ENCODE measurements at regions not wholly inside any gene's neighbourhood (a gene's known extent, or its start where the extent isn't known, plus 50 kb on each side); places are given as distances from the start of the nearest gene placed in this dataset.
"Not testable (repeated sequence)": the region's sequence is repeated elsewhere in the genome, so short reads cannot be mapped to it uniquely, and the experiment has no call there.

GRCh38 chr3:162719684-162720341 is 1223.2 kb downstream of the OTOL1 start:
- DNase-seq (ENCODE audit: low spot score) = no peak

- no peak for DNase-seq (ENCODE audit: low spot score)
Measured at GRCh38 chr3:162721736-162722135, 1225.1 kb downstream of the OTOL1 start.

DNA sequence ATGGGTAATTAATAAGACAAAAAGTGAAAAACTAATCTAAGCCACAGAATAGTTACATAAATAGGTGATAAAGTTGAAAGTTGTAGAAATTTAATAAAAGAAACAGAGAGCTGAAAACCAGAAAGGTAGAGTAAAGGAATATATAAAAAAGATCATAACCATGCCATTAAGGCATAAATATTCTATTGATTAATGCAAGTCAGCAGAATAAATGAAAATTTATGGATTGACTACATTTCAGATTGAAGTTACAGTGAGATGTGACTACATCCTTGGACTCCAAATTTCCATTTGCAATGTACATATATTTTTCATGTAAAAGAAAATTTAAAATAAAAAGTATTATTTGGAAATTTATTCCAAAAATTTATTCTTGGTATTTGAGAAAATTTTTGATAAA is 1225.7 kb downstream of the OTOL1 start:
- DNase-seq (ENCODE audit: low spot score) = no peak

GRCh38 chr3:162722796-162723195 is 1226.2 kb downstream of the OTOL1 start:
- not testable (repeated sequence) for DNase-seq (ENCODE audit: low spot score)

- DNase-seq (ENCODE audit: low spot score) = no peak
Measured at GRCh38 chr3:162729686-162730085, 1233.1 kb downstream of the OTOL1 start.

DNA sequence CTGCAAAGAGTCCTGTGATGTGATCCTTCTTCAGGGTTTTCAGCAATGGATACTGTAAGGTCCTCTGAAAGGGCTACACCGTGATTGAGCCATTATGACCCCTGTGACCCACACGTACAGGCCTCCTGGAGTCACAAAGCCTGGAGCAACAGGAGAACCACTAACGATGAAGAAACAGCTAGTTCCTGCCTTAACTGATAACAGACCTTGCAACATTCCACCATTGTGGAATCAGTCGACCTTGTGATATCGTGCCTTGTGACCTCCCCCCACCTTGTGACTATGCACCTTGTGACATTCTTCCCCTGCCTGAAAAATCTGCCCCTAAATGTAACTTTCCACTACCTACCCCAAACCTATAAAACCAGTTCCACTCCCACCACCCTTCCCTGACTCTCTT is 1235.4 kb downstream of the OTOL1 start:
- not testable (repeated sequence) for DNase-seq (ENCODE audit: low spot score)

- no peak for DNase-seq (ENCODE audit: low spot score)
Measured at GRCh38 chr3:162738784-162739183, 1242.2 kb downstream of the OTOL1 start.

- no peak for DNase-seq (ENCODE audit: low spot score)
Measured at GRCh38 chr3:162740941-162741596, 1244.5 kb downstream of the OTOL1 start.

DNA sequence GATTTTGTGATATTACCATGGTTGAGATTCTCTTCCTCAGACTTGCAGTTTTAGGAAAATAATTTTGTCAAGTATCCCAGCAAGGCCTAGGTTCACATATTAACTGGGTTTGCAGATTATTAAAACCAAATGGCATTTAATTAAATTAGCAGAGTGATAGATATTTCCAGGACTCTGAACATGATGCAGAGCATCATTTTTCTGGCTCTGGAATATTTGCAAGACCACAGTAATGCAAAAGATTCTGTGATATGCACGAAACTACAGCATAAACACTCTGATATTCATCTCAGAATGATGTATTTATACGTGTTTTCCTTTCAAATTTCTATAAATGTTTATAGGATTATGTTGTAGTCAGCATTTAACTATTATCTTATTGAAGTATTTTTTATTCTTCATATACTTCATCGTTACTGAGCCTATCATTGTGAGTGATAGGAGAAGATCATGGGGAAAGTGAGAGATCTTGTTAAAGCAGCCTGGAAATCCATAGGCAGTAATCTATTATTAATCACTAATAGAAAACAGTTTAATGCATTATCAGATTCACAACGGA is 1245.6 kb downstream of the OTOL1 start:
- no peak for DNase-seq (ENCODE audit: low spot score)

GRCh38 chr3:162743091-162743490 is 1246.5 kb downstream of the OTOL1 start:
- no peak for DNase-seq (ENCODE audit: low spot score)

DNA sequence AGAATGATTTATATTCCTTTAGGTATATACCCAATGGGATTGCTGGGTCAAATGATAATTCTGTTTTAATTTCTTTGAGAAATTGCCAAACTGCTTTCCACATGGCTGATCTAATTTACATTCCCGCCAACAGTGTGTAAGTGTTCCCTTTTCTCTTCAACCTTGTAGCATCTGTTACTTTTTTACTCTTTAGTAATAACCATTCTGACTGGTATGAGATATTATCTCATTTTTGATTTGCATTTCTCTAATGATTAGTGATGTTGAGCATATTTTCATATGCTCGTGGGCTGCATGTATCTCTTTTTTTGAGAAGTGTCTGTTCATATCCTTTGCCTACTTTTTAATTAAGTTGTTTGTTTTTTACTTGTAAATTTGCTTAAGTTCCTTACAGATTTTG is 1264.2 kb downstream of the OTOL1 start:
- no peak for DNase-seq (ENCODE audit: low spot score)

- DNase-seq (ENCODE audit: low spot score) = no peak
Measured at GRCh38 chr3:162764051-162764807, 1267.6 kb downstream of the OTOL1 start.

- no peak for DNase-seq (ENCODE audit: low spot score)
Measured at GRCh38 chr3:162764808-162765071, 1268.1 kb downstream of the OTOL1 start.

DNA sequence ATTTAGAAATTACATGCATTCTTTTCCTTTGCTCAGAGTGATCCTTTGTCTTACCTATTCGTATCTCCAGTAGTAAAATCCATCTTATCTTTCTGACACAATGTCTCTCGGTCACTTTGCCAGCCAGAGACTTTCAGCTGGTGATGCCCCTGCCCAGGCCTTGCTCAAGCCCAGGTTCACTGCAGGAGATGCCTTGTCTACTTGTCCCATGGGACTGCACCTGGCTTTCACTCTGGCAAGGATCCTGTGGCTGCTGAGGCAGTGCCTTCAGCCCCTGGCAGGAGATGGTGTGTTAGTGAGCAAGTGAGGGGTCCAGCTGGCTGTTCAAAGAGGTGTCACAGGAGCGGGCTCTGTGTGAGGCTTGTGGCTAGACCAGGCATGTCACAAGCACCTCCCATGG is 1268.9 kb downstream of the OTOL1 start:
- DNase-seq (ENCODE audit: low spot score) = no peak

DNA sequence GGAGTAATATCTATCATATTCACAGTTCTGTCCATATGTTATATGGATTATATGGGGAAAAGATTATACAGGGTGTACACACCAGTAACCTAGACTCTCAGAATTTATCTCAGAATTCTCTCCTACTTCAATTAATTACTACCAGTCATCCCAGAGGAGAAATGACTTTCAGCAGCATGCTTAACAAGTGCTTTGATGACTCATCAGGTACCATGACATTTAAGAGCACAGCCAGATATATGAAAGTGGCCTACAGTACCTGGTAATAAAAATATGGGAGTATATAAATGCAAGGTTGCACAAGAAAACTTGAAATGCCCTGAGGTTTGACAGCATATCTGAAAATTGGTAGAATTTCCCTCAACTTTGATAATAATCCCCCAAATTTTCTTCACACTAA is 1273.0 kb downstream of the OTOL1 start:
- no peak for DNase-seq (ENCODE audit: low spot score)

DNA sequence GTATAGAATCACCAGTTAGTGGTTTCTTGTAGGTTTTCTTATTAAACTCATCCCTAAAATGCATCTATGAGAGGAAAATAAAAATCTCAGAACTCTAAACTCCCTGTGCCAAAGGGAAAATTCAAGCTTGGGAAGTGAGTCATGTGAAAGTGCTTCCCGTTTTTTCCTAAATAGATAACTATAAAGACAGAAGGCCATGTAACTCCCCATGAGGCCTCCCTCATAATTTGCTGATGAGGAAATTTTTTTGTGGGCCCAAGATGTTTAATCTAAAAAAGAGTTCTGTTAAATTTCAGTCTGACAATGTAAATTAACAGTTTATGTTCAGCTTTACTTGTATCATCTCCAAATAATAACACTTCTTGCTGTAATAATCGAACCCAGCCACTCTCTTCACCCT is 1273.9 kb downstream of the OTOL1 start:
- no peak for DNase-seq (ENCODE audit: low spot score)

- DNase-seq (ENCODE audit: low spot score) = no peak
Measured at GRCh38 chr3:162774613-162775100, 1278.0 kb downstream of the OTOL1 start.

GRCh38 chr3:162776148-162776547 is 1279.5 kb downstream of the OTOL1 start:
- DNase-seq (ENCODE audit: low spot score) = no peak

DNA sequence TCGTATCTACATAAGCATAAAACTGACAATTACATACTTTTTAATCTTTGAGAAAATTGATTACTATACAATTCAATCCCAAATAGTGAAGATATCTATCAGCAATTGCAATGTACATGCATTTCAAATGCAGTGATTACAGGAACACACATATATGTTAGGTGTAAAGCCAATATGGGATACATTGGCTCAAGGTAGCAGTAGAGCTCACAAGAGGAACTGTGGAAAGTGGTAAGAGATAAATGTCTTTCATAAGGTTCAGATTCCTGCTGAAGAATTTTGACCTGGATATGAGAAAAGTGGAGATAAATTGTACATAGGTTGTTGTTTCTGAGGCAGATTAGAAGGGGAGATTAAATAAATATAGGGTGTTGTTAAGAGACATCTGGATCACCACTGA is 1280.5 kb downstream of the OTOL1 start:
- DNase-seq (ENCODE audit: low spot score) = no peak

- DNase-seq (ENCODE audit: low spot score) = no peak
Measured at GRCh38 chr3:162780313-162780712, 1283.7 kb downstream of the OTOL1 start.

- DNase-seq (ENCODE audit: low spot score) = no peak
Measured at GRCh38 chr3:162799910-162800309, 1303.3 kb downstream of the OTOL1 start.

DNA sequence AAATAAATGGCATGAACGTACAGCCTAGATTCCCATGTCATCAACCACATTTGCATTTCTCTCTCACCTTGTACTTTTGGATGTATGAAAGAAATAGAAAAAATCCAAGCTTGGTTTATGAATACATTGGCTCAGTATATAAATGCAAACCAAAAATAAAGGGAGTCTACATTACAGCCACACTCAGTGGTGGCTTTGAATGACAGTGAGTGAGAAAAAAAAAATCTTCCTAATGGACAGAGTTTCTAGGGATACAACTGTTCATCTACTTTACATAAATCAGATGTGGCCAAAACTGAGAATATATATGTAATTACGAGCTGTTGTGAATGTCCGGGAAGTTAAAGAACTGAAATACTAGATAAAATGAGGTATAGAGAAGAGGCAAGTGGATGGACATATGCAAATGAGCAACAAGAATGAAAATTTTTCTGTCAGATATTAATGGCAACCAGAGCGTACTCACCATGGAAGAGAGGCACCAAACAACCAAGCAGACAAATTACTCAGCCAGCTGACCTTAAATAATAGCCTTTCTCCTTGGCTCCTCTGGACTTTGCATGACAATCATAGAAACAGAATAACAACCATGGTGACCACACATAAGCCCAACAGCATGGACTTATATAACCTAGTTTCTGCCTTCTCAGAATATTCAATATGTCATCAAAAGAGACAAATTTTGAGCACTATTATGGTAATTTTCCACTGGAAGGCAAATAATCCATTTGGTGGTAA is 1305.8 kb downstream of the OTOL1 start:
- DNase-seq (ENCODE audit: low spot score) = no peak
